ENCODE measurements at regions not wholly inside any gene's neighbourhood (a gene's known extent, or its start where the extent isn't known, plus 50 kb on each side); places are given as distances from the start of the nearest gene placed in this dataset.

- TF ChIP-seq, protein P1, sequence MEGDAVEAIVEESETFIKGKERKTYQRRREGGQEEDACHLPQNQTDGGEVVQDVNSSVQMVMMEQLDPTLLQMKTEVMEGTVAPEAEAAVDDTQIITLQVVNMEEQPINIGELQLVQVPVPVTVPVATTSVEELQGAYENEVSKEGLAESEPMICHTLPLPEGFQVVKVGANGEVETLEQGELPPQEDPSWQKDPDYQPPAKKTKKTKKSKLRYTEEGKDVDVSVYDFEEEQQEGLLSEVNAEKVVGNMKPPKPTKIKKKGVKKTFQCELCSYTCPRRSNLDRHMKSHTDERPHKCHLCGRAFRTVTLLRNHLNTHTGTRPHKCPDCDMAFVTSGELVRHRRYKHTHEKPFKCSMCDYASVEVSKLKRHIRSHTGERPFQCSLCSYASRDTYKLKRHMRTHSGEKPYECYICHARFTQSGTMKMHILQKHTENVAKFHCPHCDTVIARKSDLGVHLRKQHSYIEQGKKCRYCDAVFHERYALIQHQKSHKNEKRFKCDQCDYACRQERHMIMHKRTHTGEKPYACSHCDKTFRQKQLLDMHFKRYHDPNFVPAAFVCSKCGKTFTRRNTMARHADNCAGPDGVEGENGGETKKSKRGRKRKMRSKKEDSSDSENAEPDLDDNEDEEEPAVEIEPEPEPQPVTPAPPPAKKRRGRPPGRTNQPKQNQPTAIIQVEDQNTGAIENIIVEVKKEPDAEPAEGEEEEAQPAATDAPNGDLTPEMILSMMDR (IDR thresholded peaks at IDR 0.05; ENCODE audit: low read length) = no peak
- TF ChIP-seq EZH2 (optimal IDR thresholded peaks at IDR 0.05; ENCODE audit: low read depth, low read length) (no peak), EZH2phosphoT487 (IDR thresholded peaks at IDR 0.05; ENCODE audit: low read length) (no peak)
Measured at GRCh38 chr4:126123611-126124325, 809.0 kb downstream of the FAT4 start.
